ENCODE measurements at regions not wholly inside any gene's neighbourhood (a gene's known extent, or its start where the extent isn't known, plus 50 kb on each side); places are given as distances from the start of the nearest gene placed in this dataset.

DNA sequence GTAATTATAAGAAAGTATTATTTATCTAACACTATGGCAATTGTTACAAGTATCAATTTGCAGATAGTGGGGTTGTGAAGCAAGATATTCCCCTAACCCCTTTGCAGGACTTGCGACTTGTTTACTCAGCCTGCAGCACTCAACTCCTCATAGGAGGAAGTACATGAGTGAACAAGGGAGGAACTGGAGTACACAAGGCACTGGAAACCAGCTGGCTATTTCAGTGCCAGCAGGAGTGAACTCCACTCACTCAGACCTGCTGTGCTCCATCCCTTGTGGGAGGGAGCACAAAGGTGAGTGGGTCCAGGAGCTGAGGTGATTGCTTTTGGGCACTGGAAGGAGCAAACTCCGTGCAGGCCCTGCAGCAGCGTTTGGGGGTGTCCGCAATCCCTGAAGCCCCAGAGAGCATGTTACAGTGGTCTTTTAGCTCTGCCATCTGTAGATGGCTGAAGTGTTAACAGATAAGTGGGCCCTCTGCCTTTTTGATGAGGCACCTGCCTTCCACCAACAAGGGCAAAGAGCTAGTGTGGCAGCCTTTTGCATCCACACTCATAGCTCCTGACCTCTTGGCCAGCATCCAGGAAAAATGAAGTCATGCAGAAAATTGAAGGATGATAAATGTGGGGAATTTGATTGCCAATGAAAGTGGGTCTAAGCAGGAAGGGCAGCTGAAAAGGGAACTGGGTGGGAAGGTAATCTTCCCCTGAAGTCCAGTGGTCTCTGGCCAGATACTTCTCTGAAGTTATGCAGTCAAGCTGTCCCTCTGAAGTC lies 802.2 kb upstream of the MIR17HG start:
- TF ChIP-seq, protein P1, sequence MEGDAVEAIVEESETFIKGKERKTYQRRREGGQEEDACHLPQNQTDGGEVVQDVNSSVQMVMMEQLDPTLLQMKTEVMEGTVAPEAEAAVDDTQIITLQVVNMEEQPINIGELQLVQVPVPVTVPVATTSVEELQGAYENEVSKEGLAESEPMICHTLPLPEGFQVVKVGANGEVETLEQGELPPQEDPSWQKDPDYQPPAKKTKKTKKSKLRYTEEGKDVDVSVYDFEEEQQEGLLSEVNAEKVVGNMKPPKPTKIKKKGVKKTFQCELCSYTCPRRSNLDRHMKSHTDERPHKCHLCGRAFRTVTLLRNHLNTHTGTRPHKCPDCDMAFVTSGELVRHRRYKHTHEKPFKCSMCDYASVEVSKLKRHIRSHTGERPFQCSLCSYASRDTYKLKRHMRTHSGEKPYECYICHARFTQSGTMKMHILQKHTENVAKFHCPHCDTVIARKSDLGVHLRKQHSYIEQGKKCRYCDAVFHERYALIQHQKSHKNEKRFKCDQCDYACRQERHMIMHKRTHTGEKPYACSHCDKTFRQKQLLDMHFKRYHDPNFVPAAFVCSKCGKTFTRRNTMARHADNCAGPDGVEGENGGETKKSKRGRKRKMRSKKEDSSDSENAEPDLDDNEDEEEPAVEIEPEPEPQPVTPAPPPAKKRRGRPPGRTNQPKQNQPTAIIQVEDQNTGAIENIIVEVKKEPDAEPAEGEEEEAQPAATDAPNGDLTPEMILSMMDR (IDR thresholded peaks at IDR 0.05; ENCODE audit: low read depth, low read length, poor library complexity, severe bottlenecking) = no peak
- no peak for TF ChIP-seq EZH2phosphoT487 (IDR thresholded peaks at IDR 0.05; ENCODE audit: borderline replicate concordance, low read length)
